WTC11 (cell line): ENCODE measurements at regions not wholly inside any gene's neighbourhood (a gene's known extent, or its start where the extent isn't known, plus 50 kb on each side); places are given as distances from the start of the nearest gene placed in this dataset.
A peak's percentile ranks its signal among the peaks of the same experiment; 100 is the strongest.
"Not testable (repeated sequence)": the region's sequence is repeated elsewhere in the genome, so short reads cannot be mapped to it uniquely, and the experiment has no call there.

Source experiments
- ATAC-seq: fragments of 200-7000 bp; cut with Tn5 transposase; 2 replicates; pipeline ENCODE4 v1.10.0; 2021; ENCODE audit warnings: mild to moderate bottlenecking, moderate library complexity
- CTCF ChIA-PET: fragments of 300-600 bp; sonication (Branson Sonifier 250); formaldehyde crosslinking; loops from one replicate; lab custom pipeline; 2021; ENCODE audit warnings: antibody characterized with exemption; lab: Charles Lee
- POLR2A ChIA-PET: fragments of 350-600 bp; sonication (Branson Sonifier 250); formaldehyde crosslinking; loops from one replicate; lab custom pipeline; 2021; ENCODE audit warnings: antibody characterized with exemption; lab: Charles Lee
- DNase-seq: peaks from one replicate; pipeline ENCODE4 v3.0.0; 2021; ENCODE audit warnings: low spot score
- H3K27ac Mint-ChIP-seq: 2 replicates; pipeline ENCODE4 v1.8.0; 2021; ENCODE audit warnings: mixed read lengths
- H3K27me3 Mint-ChIP-seq: 2 replicates; pipeline ENCODE4 v1.8.0; 2021; ENCODE audit warnings: low read depth, mild to moderate bottlenecking, moderate library complexity, mixed read lengths
- H3K36me3 Mint-ChIP-seq: 2 replicates; pipeline ENCODE4 v1.8.0; 2021; ENCODE audit warnings: mixed read lengths
- H3K4me1 Mint-ChIP-seq: 2 replicates; pipeline ENCODE4 v1.8.0; 2022; ENCODE audit warnings: mixed read lengths
- H3K4me3 Mint-ChIP-seq: 2 replicates; pipeline ENCODE4 v1.8.0; 2021; ENCODE audit warnings: mild to moderate bottlenecking, moderate library complexity, mixed read lengths
- H3K9me3 Mint-ChIP-seq: 2 replicates; pipeline ENCODE4 v1.8.0; 2021; ENCODE audit warnings: mixed read lengths
- AFF4 ChIP-seq: sonication (generic); formaldehyde crosslinking; IDR thresholded peaks from 2 replicates; pipeline ENCODE4 v1.8.1; 2023; ENCODE audit warnings: mild to moderate bottlenecking, missing genetic modification reagents, borderline replicate concordance
- CDX4 ChIP-seq: fragments of 250-450 bp; sonication (Bioruptor Pico); IDR thresholded peaks from 2 replicates; pipeline ENCODE4 v1.9.0; 2021; ENCODE audit warnings: moderate library complexity, mild to moderate bottlenecking, inconsistent platforms, borderline replicate concordance
- E2F5 ChIP-seq: sonication (generic); formaldehyde crosslinking; IDR thresholded peaks from 2 replicates; pipeline ENCODE4 v1.8.1; 2022; ENCODE audit warnings: mild to moderate bottlenecking, moderate library complexity, missing genetic modification reagents
- EMX1 ChIP-seq: fragments of 250-450 bp; sonication (Bioruptor Pico); IDR thresholded peaks from 2 replicates; pipeline ENCODE4 v1.8.0; 2021; ENCODE audit warnings: mild to moderate bottlenecking
- ESRRA ChIP-seq: sonication (generic); formaldehyde crosslinking; IDR thresholded peaks from 2 replicates; pipeline ENCODE4 v1.8.1; 2022; ENCODE audit warnings: mild to moderate bottlenecking, missing genetic modification reagents, borderline replicate concordance
- JAZF1 ChIP-seq: fragments of 250-450 bp; sonication (Bioruptor Pico); IDR thresholded peaks from 2 replicates; pipeline ENCODE4 v1.9.0; 2021; ENCODE audit warnings: moderate library complexity, mild to moderate bottlenecking, inconsistent platforms
- NFATC4 ChIP-seq: fragments of 250-450 bp; sonication (Bioruptor Pico); IDR thresholded peaks from 2 replicates; pipeline ENCODE4 v1.9.0; 2021; ENCODE audit warnings: mild to moderate bottlenecking
- ZNF121 ChIP-seq: sonication (generic); formaldehyde crosslinking; IDR thresholded peaks from 2 replicates; pipeline ENCODE4 v1.8.0; 2023; ENCODE audit warnings: missing genetic modification reagents
- TF ChIP-seq, protein P1 (sequence below): sonication (generic); formaldehyde crosslinking; IDR thresholded peaks from 2 replicates; pipeline ENCODE4 v1.8.1; 2023; ENCODE audit warnings: mild to moderate bottlenecking, missing genetic modification reagents
- TF ChIP-seq, protein P2 (sequence below): sonication (generic); formaldehyde crosslinking; IDR thresholded peaks from 2 replicates; pipeline ENCODE4 v1.8.0; 2023; ENCODE audit warnings: missing genetic modification reagents
- TF ChIP-seq, protein P3 (sequence below): sonication (generic); formaldehyde crosslinking; IDR thresholded peaks from 2 replicates; pipeline ENCODE4 v1.8.0; 2022; ENCODE audit warnings: mild to moderate bottlenecking, missing genetic modification reagents

DNA sequence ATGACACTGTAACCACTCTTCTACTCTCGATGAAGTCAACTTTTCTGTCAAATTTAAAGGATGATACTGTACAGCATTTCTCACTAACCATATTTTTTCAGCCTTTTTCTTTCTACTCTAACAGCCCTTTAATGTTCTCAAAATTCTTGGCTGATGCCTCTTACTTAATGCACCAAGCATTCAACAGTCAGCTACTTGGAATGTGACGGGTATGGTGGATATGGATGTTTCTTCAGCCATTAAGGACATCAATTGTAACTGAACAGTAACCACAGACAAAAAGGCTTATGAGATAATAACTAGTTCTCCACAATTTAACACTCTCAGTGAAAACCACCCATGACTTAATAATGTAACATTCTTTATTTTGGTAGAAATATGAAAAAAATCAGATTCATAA is 467.2 kb upstream of the ZNF337 start (continued):
- TF ChIP-seq AFF4 (CRISPR knock-in tag) (no peak), ZNF121 (CRISPR knock-in tag) (no peak), CDX4 (CRISPR knock-in tag) (no peak), NFATC4 (CRISPR knock-in tag) (no peak)
- TF ChIP-seq, protein P1, sequence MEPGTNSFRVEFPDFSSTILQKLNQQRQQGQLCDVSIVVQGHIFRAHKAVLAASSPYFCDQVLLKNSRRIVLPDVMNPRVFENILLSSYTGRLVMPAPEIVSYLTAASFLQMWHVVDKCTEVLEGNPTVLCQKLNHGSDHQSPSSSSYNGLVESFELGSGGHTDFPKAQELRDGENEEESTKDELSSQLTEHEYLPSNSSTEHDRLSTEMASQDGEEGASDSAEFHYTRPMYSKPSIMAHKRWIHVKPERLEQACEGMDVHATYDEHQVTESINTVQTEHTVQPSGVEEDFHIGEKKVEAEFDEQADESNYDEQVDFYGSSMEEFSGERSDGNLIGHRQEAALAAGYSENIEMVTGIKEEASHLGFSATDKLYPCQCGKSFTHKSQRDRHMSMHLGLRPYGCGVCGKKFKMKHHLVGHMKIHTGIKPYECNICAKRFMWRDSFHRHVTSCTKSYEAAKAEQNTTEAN (CRISPR knock-in tag) = no peak

DNA sequence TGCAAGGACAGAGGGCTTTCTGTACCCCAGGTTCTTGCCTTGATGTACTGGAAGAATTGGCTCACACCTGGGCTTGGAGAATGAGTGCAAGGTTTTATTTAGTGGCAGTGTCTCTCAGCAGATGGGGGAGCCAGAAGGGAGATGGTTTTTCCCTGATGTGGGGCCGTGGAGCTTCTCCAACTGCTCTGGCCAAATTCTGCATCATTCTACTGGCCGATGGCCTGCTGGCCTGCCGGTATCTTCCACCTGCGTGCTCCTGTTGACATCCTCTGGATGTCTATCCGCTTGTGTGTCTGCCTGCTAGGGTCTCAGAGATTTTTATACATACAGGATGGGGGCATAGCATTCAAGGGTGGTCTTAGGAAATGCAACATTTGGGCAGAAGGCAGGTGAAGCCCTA is 466.5 kb upstream of the ZNF337 start:
- peaks cover 74% of the 10 kb centered on the region for H3K4me1 Mint-ChIP-seq
- H3K27ac Mint-ChIP-seq, CTCF ChIA-PET: not testable (repeated sequence)

DNA sequence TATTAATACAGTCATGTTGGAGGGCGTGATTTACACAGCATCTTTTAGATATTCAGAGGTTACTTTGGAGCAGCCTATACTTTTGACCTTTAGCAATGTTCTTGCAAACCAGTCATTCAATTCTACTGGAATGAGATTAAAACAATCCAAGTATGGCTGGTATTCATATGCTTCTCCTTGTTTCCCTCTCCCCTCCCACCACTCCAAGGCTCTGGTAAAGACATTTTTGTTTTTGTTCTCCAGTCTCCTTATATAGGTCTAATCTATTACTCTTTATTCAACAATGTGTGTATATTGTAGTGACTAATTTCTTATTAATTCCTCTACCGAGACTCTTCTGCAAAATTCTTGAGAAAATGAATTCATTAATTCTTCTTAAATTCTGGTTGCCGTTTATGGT is 465.1 kb upstream of the ZNF337 start:
- CTCF ChIA-PET, H3K36me3 Mint-ChIP-seq, ATAC-seq, POLR2A ChIA-PET, DNase-seq, H3K27me3 Mint-ChIP-seq, H3K9me3 Mint-ChIP-seq, H3K4me3 Mint-ChIP-seq: not testable (repeated sequence)
- Mint-ChIP-seq H3K27ac (peak overlapping the region; percentile 41), H3K4me1 (peaks cover 66% of the 10 kb centered on the region)

More for the DNA sequence above, 466.5 kb upstream of the ZNF337 start:
- POLR2A ChIA-PET, H3K27me3 Mint-ChIP-seq, DNase-seq, H3K9me3 Mint-ChIP-seq, H3K36me3 Mint-ChIP-seq, ATAC-seq, H3K4me3 Mint-ChIP-seq: not testable (repeated sequence)

- H3K36me3 Mint-ChIP-seq, CTCF ChIA-PET, H3K27me3 Mint-ChIP-seq, H3K9me3 Mint-ChIP-seq, DNase-seq, POLR2A ChIA-PET: not testable (repeated sequence)
- ATAC-seq = peak; percentile 81
- H3K4me3 Mint-ChIP-seq = peak overlapping the region; percentile 60
- H3K4me1 Mint-ChIP-seq = peaks cover 59% of the 10 kb centered on the region
- peak overlapping the region; percentile 99 for H3K27ac Mint-ChIP-seq
Measured at GRCh38 chr20:26160916-26161315, 464.3 kb upstream of the ZNF337 start.

DNA sequence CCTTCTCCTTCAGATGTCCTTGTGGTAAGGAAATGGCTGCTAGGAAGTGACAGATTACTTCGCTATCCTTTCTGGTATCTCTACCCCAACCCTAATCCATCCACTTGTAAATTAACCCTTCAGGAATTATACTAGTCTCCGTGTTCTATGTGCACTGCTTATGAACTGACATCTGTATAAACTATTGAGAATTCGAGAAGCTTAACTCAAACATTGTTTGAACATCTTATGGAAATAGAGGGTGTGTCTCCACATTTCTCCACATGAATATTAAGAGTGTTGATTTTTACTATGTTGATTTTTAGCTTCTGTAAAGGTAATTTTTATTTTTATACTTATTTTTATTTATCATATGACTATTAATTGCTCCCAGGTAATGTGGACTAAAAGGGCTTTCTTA is 457.6 kb upstream of the ZNF337 start:
- ATAC-seq (no peak), DNase-seq (no peak)
- no peaks in the 10 kb centered on the region for H3K36me3 Mint-ChIP-seq
- H3K27ac Mint-ChIP-seq = no peak overlapping the region
- peaks cover 7% of the 10 kb centered on the region for H3K4me1 Mint-ChIP-seq
- POLR2A ChIA-PET = no interaction called here
- H3K27me3 Mint-ChIP-seq = no peaks in the 10 kb centered on the region
- H3K4me3 Mint-ChIP-seq = no peak overlapping the region
- CTCF ChIA-PET = no interaction called here
- 0 out of 2 replicates have a peak, but pooled peaks cover 7% of the 10 kb centered on the region for H3K9me3 Mint-ChIP-seq
- TF ChIP-seq E2F5 (CRISPR knock-in tag) (no peak), ESRRA (CRISPR knock-in tag) (no peak), AFF4 (CRISPR knock-in tag) (no peak), EMX1 (CRISPR knock-in tag) (no peak), JAZF1 (no peak)
- TF ChIP-seq, protein P2, sequence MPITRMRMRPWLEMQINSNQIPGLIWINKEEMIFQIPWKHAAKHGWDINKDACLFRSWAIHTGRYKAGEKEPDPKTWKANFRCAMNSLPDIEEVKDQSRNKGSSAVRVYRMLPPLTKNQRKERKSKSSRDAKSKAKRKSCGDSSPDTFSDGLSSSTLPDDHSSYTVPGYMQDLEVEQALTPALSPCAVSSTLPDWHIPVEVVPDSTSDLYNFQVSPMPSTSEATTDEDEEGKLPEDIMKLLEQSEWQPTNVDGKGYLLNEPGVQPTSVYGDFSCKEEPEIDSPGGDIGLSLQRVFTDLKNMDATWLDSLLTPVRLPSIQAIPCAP (CRISPR knock-in tag) = no peak
- TF ChIP-seq, protein P3, sequence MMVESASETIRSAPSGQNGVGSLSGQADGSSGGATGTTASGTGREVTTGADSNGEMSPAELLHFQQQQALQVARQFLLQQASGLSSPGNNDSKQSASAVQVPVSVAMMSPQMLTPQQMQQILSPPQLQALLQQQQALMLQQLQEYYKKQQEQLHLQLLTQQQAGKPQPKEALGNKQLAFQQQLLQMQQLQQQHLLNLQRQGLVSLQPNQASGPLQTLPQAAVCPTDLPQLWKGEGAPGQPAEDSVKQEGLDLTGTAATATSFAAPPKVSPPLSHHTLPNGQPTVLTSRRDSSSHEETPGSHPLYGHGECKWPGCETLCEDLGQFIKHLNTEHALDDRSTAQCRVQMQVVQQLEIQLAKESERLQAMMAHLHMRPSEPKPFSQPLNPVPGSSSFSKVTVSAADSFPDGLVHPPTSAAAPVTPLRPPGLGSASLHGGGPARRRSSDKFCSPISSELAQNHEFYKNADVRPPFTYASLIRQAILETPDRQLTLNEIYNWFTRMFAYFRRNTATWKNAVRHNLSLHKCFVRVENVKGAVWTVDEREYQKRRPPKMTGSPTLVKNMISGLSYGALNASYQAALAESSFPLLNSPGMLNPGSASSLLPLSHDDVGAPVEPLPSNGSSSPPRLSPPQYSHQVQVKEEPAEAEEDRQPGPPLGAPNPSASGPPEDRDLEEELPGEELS (CRISPR knock-in tag) = no peak
